GM12874 (cell line): ENCODE measurements at regions not wholly inside any gene's neighbourhood (a gene's known extent, or its start where the extent isn't known, plus 50 kb on each side); places are given as distances from the start of the nearest gene placed in this dataset.

Source experiments
- CTCF ChIP-seq: IDR thresholded peaks from 2 replicates; pipeline ENCODE4 v1.5.1; 2011; ENCODE audit warnings: low read depth, mild to moderate bottlenecking, control low read depth, low read length, moderate library complexity; ENCODE audit not compliant: insufficient read depth

GRCh38 chr17:71260366-71260940 is 860.4 kb upstream of the SOX9 start:
- no peak for TF ChIP-seq CTCF

- TF ChIP-seq CTCF, result no peak
Observed at GRCh38 chr17:71262586-71262985, 858.2 kb upstream of the SOX9 start.

GRCh38 chr17:71267668-71268067 is 853.2 kb upstream of the SOX9 start:
- no peak for TF ChIP-seq CTCF

- no peak for TF ChIP-seq CTCF
Observed at GRCh38 chr17:71269201-71269600, 851.6 kb upstream of the SOX9 start.

- no peak for TF ChIP-seq CTCF
Observed at GRCh38 chr17:71273441-71273840, 847.4 kb upstream of the SOX9 start.

GRCh38 chr17:71276079-71276478 is 844.7 kb upstream of the SOX9 start:
- no peak for TF ChIP-seq CTCF

GRCh38 chr17:71283486-71283885 is 837.3 kb upstream of the SOX9 start:
- no peak for TF ChIP-seq CTCF
